HepG2 (cell line): ENCODE measurements at regions not wholly inside any gene's neighbourhood (a gene's known extent, or its start where the extent isn't known, plus 50 kb on each side); places are given as distances from the start of the nearest gene placed in this dataset.

ENCODE experiments used
- ARHGAP35 ChIP-seq: sonication (generic); formaldehyde crosslinking; IDR thresholded peaks from 2 replicates; pipeline ENCODE4 v1.9.0; 2022; ENCODE audit warnings: mild to moderate bottlenecking, inconsistent platforms, moderate library complexity, missing genetic modification reagents, borderline replicate concordance
- HMG20B ChIP-seq: conservative IDR thresholded peaks from 2 replicates; pipeline ENCODE4 v1.6.1; 2016; ENCODE audit warnings: missing genetic modification reagents, missing compliant biosample characterization
- MXI1 ChIP-seq: IDR thresholded peaks from 3 replicates; pipeline ENCODE4 v1.6.1; 2012; ENCODE audit warnings: low read depth, low read length, inconsistent platforms, borderline replicate concordance
- NFE2L2 ChIP-seq: fragments of 150-350 bp; IDR thresholded peaks from 2 replicates; pipeline ENCODE4 v1.6.1; 2014; ENCODE audit warnings: low read length
- SUZ12 ChIP-seq: fragments of 150-350 bp; IDR thresholded peaks from 2 replicates; pipeline ENCODE4 v1.6.1; 2014; ENCODE audit warnings: low read depth, low read length
- ZNF337 ChIP-seq: sonication (generic); formaldehyde crosslinking; IDR thresholded peaks from 2 replicates; pipeline ENCODE4 v1.5.1; 2020; ENCODE audit warnings: missing genetic modification reagents, low read depth, mild to moderate bottlenecking, borderline replicate concordance
- ZSCAN25 ChIP-seq: sonication (generic); formaldehyde crosslinking; IDR thresholded peaks from 2 replicates; pipeline ENCODE4 v1.8.0; 2022; ENCODE audit warnings: mild to moderate bottlenecking, missing genetic modification reagents

DNA sequence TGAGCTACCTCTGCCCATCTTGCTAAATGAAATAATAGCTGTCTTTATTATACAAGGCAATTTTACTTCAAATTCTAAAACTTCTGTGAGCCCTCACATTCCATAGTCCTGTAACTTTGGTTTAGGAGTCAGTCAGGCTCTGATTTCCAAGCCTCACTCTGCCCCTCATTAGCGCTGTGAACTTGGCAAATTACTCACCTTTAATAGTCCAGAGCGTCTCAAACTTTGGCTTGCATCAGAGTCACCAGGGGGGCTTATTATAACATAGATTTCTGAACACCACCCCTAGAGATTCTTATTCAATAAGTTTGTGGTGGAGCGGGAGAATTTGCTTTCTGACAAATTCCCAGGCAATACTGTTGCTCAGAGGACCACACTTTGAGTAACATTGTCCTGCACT is 126.2 kb upstream of the FGGY start:
- no peak for TF ChIP-seq HMG20B (CRISPR knock-in tag)
- TF ChIP-seq ZNF337 (CRISPR knock-in tag), result no peak
- no peak for TF ChIP-seq ZSCAN25 (CRISPR knock-in tag)
- TF ChIP-seq ARHGAP35, result no peak
- no peak for TF ChIP-seq SUZ12
- no peak for TF ChIP-seq NFE2L2
- TF ChIP-seq MXI1, result no peak
